IMR-90 (cell line): ENCODE measurements at regions not wholly inside any gene's neighbourhood (a gene's known extent, or its start where the extent isn't known, plus 50 kb on each side); places are given as distances from the start of the nearest gene placed in this dataset.

Experiments used
- CEBPB ChIP-seq: IDR thresholded peaks from 2 replicates; pipeline ENCODE4 v1.6.1; 2012; ENCODE audit warnings: low read depth, low read length, improper control_type of control experiment
- MXI1 ChIP-seq: IDR thresholded peaks from 2 replicates; pipeline ENCODE4 v1.6.1; 2012; ENCODE audit warnings: low read depth, mild to moderate bottlenecking, low read length, moderate library complexity, borderline replicate concordance
- NFE2L2 ChIP-seq: fragments of 150-350 bp; IDR thresholded peaks from 2 replicates; pipeline ENCODE4 v1.6.1; 2016; ENCODE audit warnings: low read depth, mild to moderate bottlenecking, low read length
- POLR2A ChIP-seq: IDR thresholded peaks from 2 replicates; pipeline ENCODE4 v1.6.1; 2012; ENCODE audit warnings: mild to moderate bottlenecking, low read depth, low read length
- RCOR1 ChIP-seq: IDR thresholded peaks from 2 replicates; pipeline ENCODE4 v1.6.1; 2012; ENCODE audit warnings: mild to moderate bottlenecking, low read length, improper control_type of control experiment; ENCODE audit not compliant: insufficient replicate concordance
- RFX5 ChIP-seq: IDR thresholded peaks from 2 replicates; pipeline ENCODE4 v1.8.0; 2012; ENCODE audit warnings: low read depth, mild to moderate bottlenecking, low read length, moderate library complexity
- SMC3 ChIP-seq: fragments of 150-350 bp; IDR thresholded peaks from 2 replicates; pipeline ENCODE4 v1.6.1; 2016; ENCODE audit warnings: low read depth, mild to moderate bottlenecking, antibody characterized with exemption, low read length, moderate library complexity
- TF ChIP-seq, protein P1 (sequence below): conservative IDR thresholded peaks from 2 replicates; pipeline ENCODE4 v1.5.1; 2012; ENCODE audit warnings: mild to moderate bottlenecking, low read depth, low read length, improper control_type of control experiment
- TF ChIP-seq, protein P2 (sequence below): fragments of 150-350 bp; IDR thresholded peaks from 2 replicates; pipeline ENCODE4 v1.6.1; 2017; ENCODE audit warnings: mild to moderate bottlenecking, antibody characterized with exemption, low read length, low read depth

DNA sequence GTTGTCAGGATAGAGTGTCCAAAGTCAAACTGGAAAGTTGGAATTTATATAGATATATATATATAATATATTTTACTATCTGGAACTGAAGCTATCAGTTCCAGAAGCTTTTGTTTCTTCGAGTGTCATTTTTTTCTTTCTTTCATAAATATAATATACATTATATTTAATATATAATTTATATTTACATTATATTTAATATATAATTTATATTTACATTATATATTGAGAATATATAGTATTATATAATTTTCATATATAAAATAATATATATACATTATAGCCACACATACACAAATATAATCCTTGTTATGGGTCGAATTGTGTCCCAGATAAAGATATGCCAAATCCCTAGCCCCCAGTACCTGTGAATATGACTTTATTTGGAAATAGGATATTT lies 842.3 kb upstream of the LRRC4C start:
- TF ChIP-seq, protein P1, sequence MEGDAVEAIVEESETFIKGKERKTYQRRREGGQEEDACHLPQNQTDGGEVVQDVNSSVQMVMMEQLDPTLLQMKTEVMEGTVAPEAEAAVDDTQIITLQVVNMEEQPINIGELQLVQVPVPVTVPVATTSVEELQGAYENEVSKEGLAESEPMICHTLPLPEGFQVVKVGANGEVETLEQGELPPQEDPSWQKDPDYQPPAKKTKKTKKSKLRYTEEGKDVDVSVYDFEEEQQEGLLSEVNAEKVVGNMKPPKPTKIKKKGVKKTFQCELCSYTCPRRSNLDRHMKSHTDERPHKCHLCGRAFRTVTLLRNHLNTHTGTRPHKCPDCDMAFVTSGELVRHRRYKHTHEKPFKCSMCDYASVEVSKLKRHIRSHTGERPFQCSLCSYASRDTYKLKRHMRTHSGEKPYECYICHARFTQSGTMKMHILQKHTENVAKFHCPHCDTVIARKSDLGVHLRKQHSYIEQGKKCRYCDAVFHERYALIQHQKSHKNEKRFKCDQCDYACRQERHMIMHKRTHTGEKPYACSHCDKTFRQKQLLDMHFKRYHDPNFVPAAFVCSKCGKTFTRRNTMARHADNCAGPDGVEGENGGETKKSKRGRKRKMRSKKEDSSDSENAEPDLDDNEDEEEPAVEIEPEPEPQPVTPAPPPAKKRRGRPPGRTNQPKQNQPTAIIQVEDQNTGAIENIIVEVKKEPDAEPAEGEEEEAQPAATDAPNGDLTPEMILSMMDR: no peak
- TF ChIP-seq SMC3 (no peak), CEBPB (no peak), POLR2A (no peak), RCOR1 (no peak), RFX5 (no peak), NFE2L2 (no peak), MXI1 (no peak)
- TF ChIP-seq, protein P2, sequence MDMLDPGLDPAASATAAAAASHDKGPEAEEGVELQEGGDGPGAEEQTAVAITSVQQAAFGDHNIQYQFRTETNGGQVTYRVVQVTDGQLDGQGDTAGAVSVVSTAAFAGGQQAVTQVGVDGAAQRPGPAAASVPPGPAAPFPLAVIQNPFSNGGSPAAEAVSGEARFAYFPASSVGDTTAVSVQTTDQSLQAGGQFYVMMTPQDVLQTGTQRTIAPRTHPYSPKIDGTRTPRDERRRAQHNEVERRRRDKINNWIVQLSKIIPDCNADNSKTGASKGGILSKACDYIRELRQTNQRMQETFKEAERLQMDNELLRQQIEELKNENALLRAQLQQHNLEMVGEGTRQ: no peak
